GM23338 (cell line): ENCODE measurements at regions not wholly inside any gene's neighbourhood (a gene's known extent, or its start where the extent isn't known, plus 50 kb on each side); places are given as distances from the start of the nearest gene placed in this dataset.
A peak's percentile ranks its signal among the peaks of the same experiment; 100 is the strongest.

Experiments used
- EZH2 ChIP-seq: fragments of 200-600 bp; sonication (generic); IDR thresholded peaks from one replicate; pipeline ENCODE4 v1.8.0; 2017; ENCODE audit warnings: antibody characterized with exemption, mild to moderate bottlenecking, low read depth; ENCODE audit not compliant: unreplicated experiment
- EZH2phosphoT487 ChIP-seq: fragments of 200-600 bp; sonication (generic); IDR thresholded peaks from one replicate; pipeline ENCODE4 v1.8.1; 2018; ENCODE audit warnings: antibody characterized with exemption; ENCODE audit not compliant: unreplicated experiment
- JUNB ChIP-seq: IDR thresholded peaks from one replicate; pipeline ENCODE4 v1.6.1; 2016; ENCODE audit warnings: antibody characterized with exemption; ENCODE audit not compliant: unreplicated experiment
- POLR2AphosphoS5 ChIP-seq: IDR thresholded peaks from 2 replicates; pipeline ENCODE4 v1.6.1; 2016; ENCODE audit warnings: antibody characterized with exemption, low read depth
- TF ChIP-seq, protein P1 (sequence below), 2 experiments: fragments of 200-600 bp in 1 of 2; sonication (generic) in 1 of 2; conservative IDR thresholded peaks; 2 replicates each; pipeline versions ENCODE4 v1.5.1 to v1.6.1; 2016 to 2017; ENCODE audit warnings: antibody characterized with exemption in 2 of 2, low read depth in 2 of 2, mild to moderate bottlenecking in 2 of 2, moderate library complexity in 1 of 2
- TF ChIP-seq, protein P2 (sequence below): IDR thresholded peaks from one replicate; pipeline ENCODE4 v1.6.1; 2018; ENCODE audit warnings: antibody characterized with exemption; ENCODE audit not compliant: unreplicated experiment

DNA sequence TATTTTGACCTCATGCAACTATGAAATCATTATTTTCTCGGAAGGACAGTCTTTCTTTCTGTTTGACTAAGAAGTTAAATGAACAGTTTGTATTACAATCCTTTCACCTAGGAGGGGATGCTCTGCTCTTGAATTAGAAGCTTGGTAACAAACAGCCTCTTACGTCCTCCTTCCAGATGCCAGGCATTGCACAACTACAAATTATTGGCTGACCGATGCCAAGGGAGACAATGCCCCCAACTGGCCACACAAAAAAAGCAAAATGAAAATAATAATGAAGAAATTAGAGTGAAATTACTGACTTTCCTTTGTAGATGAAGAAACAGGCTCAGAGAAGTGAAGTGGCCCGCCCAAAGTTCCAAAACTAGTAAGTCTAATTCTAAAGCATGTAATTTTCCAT is 177.9 kb downstream of the CYRIA start:
- TF ChIP-seq, protein P1, sequence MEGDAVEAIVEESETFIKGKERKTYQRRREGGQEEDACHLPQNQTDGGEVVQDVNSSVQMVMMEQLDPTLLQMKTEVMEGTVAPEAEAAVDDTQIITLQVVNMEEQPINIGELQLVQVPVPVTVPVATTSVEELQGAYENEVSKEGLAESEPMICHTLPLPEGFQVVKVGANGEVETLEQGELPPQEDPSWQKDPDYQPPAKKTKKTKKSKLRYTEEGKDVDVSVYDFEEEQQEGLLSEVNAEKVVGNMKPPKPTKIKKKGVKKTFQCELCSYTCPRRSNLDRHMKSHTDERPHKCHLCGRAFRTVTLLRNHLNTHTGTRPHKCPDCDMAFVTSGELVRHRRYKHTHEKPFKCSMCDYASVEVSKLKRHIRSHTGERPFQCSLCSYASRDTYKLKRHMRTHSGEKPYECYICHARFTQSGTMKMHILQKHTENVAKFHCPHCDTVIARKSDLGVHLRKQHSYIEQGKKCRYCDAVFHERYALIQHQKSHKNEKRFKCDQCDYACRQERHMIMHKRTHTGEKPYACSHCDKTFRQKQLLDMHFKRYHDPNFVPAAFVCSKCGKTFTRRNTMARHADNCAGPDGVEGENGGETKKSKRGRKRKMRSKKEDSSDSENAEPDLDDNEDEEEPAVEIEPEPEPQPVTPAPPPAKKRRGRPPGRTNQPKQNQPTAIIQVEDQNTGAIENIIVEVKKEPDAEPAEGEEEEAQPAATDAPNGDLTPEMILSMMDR (conservative IDR thresholded peaks at IDR 0.05; ENCODE audit: low read depth in 2 of 2), result peak; percentile 67 to 77
- TF ChIP-seq EZH2phosphoT487 (no peak), JUNB (no peak), POLR2AphosphoS5 (no peak), EZH2 (no peak)
- TF ChIP-seq, protein P2, sequence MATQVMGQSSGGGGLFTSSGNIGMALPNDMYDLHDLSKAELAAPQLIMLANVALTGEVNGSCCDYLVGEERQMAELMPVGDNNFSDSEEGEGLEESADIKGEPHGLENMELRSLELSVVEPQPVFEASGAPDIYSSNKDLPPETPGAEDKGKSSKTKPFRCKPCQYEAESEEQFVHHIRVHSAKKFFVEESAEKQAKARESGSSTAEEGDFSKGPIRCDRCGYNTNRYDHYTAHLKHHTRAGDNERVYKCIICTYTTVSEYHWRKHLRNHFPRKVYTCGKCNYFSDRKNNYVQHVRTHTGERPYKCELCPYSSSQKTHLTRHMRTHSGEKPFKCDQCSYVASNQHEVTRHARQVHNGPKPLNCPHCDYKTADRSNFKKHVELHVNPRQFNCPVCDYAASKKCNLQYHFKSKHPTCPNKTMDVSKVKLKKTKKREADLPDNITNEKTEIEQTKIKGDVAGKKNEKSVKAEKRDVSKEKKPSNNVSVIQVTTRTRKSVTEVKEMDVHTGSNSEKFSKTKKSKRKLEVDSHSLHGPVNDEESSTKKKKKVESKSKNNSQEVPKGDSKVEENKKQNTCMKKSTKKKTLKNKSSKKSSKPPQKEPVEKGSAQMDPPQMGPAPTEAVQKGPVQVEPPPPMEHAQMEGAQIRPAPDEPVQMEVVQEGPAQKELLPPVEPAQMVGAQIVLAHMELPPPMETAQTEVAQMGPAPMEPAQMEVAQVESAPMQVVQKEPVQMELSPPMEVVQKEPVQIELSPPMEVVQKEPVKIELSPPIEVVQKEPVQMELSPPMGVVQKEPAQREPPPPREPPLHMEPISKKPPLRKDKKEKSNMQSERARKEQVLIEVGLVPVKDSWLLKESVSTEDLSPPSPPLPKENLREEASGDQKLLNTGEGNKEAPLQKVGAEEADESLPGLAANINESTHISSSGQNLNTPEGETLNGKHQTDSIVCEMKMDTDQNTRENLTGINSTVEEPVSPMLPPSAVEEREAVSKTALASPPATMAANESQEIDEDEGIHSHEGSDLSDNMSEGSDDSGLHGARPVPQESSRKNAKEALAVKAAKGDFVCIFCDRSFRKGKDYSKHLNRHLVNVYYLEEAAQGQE, result no peak
